ENCODE measurements at regions not wholly inside any gene's neighbourhood (a gene's known extent, or its start where the extent isn't known, plus 50 kb on each side); places are given as distances from the start of the nearest gene placed in this dataset.

DNA sequence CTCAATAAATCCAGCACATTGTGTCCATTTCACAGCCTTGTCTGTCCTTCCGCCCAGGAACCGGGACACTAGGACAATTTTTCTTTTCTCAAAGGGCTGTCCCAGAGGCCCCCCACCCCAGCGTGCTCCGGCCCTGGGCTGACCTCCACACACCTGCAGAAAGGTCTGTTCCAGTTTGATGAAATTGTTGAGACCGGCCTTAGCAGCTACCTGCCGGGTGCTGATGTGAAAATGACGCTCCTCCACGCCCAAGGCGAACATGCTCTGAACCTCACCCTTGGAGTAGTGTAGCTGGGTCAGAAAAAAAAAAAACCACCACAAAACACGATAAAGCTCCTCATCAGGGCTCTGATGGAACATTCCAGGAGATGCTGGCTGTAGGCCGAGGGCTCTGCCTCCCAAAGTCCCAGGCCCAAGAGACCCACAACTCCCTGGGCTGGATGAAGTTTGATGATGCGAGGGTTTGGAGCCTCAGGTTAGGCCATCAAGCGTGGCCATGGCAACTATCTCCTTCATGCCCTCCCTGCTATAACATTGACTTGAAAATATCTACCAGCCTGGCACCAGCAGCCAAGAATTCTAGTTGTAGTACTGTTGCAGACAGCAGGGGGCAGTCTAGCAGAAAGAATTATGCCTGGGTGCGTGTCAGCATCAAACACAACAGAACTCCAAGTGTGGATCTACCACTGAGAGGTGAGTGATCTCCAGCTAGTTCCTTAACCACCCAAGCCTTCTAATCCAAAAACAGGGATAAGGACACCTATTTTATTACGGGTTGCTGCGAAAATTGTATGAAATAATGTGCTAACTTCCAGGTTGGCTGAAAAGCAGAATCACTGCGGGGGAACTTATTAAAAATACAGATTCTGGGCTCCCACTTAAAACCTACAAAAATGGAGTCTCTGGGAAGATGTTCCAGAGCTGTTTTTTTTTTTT lies 62.1 kb downstream of the RMI2 start (continued):
- TF ChIP-seq, protein P1, sequence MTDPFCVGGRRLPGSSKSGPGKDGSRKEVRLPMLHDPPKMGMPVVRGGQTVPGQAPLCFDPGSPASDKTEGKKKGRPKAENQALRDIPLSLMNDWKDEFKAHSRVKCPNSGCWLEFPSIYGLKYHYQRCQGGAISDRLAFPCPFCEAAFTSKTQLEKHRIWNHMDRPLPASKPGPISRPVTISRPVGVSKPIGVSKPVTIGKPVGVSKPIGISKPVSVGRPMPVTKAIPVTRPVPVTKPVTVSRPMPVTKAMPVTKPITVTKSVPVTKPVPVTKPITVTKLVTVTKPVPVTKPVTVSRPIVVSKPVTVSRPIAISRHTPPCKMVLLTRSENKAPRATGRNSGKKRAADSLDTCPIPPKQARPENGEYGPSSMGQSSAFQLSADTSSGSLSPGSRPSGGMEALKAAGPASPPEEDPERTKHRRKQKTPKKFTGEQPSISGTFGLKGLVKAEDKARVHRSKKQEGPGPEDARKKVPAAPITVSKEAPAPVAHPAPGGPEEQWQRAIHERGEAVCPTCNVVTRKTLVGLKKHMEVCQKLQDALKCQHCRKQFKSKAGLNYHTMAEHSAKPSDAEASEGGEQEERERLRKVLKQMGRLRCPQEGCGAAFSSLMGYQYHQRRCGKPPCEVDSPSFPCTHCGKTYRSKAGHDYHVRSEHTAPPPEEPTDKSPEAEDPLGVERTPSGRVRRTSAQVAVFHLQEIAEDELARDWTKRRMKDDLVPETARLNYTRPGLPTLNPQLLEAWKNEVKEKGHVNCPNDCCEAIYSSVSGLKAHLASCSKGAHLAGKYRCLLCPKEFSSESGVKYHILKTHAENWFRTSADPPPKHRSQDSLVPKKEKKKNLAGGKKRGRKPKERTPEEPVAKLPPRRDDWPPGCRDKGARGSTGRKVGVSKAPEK (CRISPR knock-in tag; IDR thresholded peaks at IDR 0.05; ENCODE audit: borderline replicate concordance) = 0 out of 2 replicates have a peak, but pooled peaks have one; percentile 22
- TF ChIP-seq RBM22 (optimal IDR thresholded peaks at IDR 0.05; ENCODE audit: low read length) (no peak), ZNF30 (CRISPR knock-in tag; IDR thresholded peaks at IDR 0.05) (no peak), CEBPB (IDR thresholded peaks at IDR 0.05; ENCODE audit: borderline replicate concordance, low read depth, low read length) (no peak), ZNF605 (CRISPR knock-in tag; IDR thresholded peaks at IDR 0.05) (0 out of 2 replicates have a peak, but pooled peaks have one; percentile 5), KAT8 (CRISPR knock-in tag; IDR thresholded peaks at IDR 0.05) (0 out of 2 replicates have a peak, but pooled peaks have one; percentile 34), ELF4 (CRISPR knock-in tag; IDR thresholded peaks at IDR 0.05; ENCODE audit: borderline replicate concordance) (no peak), PTBP1 (IDR thresholded peaks at IDR 0.05; ENCODE audit: low read depth, low read length, poor library complexity, severe bottlenecking) (no peak), MTF2 (CRISPR knock-in tag; IDR thresholded peaks at IDR 0.05; ENCODE audit: borderline replicate concordance) (peak; percentile 45; the same call in 1 of the 2 replicates), PLRG1 (conservative IDR thresholded peaks at IDR 0.05) (no peak)
- TF ChIP-seq, protein P2, sequence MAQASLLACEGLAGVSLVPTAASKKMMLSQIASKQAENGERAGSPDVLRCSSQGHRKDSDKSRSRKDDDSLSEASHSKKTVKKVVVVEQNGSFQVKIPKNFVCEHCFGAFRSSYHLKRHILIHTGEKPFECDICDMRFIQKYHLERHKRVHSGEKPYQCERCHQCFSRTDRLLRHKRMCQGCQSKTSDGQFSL (CRISPR knock-in tag; IDR thresholded peaks at IDR 0.05) = no peak
- TF ChIP-seq, protein P3, sequence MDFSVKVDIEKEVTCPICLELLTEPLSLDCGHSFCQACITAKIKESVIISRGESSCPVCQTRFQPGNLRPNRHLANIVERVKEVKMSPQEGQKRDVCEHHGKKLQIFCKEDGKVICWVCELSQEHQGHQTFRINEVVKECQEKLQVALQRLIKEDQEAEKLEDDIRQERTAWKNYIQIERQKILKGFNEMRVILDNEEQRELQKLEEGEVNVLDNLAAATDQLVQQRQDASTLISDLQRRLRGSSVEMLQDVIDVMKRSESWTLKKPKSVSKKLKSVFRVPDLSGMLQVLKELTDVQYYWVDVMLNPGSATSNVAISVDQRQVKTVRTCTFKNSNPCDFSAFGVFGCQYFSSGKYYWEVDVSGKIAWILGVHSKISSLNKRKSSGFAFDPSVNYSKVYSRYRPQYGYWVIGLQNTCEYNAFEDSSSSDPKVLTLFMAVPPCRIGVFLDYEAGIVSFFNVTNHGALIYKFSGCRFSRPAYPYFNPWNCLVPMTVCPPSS (IDR thresholded peaks at IDR 0.05) = no peak
- TF ChIP-seq, protein P4, sequence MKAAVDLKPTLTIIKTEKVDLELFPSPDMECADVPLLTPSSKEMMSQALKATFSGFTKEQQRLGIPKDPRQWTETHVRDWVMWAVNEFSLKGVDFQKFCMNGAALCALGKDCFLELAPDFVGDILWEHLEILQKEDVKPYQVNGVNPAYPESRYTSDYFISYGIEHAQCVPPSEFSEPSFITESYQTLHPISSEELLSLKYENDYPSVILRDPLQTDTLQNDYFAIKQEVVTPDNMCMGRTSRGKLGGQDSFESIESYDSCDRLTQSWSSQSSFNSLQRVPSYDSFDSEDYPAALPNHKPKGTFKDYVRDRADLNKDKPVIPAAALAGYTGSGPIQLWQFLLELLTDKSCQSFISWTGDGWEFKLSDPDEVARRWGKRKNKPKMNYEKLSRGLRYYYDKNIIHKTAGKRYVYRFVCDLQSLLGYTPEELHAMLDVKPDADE (CRISPR knock-in tag; IDR thresholded peaks at IDR 0.05) = no peak
- TF ChIP-seq, protein P5, sequence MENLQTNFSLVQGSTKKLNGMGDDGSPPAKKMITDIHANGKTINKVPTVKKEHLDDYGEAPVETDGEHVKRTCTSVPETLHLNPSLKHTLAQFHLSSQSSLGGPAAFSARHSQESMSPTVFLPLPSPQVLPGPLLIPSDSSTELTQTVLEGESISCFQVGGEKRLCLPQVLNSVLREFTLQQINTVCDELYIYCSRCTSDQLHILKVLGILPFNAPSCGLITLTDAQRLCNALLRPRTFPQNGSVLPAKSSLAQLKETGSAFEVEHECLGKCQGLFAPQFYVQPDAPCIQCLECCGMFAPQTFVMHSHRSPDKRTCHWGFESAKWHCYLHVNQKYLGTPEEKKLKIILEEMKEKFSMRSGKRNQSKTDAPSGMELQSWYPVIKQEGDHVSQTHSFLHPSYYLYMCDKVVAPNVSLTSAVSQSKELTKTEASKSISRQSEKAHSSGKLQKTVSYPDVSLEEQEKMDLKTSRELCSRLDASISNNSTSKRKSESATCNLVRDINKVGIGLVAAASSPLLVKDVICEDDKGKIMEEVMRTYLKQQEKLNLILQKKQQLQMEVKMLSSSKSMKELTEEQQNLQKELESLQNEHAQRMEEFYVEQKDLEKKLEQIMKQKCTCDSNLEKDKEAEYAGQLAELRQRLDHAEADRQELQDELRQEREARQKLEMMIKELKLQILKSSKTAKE (CRISPR knock-in tag; IDR thresholded peaks at IDR 0.05; ENCODE audit: borderline replicate concordance) = no peak

Measured in HepG2 (cell line).